GM12878 (cell line): ENCODE measurements at regions not wholly inside any gene's neighbourhood (a gene's known extent, or its start where the extent isn't known, plus 50 kb on each side); places are given as distances from the start of the nearest gene placed in this dataset.

Experiments used
- BCL3 ChIP-seq: IDR thresholded peaks from 2 replicates; pipeline ENCODE4 v1.6.1; 2011; ENCODE audit warnings: borderline replicate concordance, low read depth, mild to moderate bottlenecking, moderate library complexity, low read length; ENCODE audit not compliant: insufficient read depth, poor library complexity, severe bottlenecking
- BRCA1 ChIP-seq: IDR thresholded peaks from 2 replicates; pipeline ENCODE4 v1.6.1; 2011; ENCODE audit warnings: low read depth, low read length, improper control_type of control experiment
- MAX ChIP-seq: IDR thresholded peaks from 2 replicates; pipeline ENCODE4 v1.6.1; 2012; ENCODE audit warnings: low read depth, low read length, improper control_type of control experiment
- NRF1 ChIP-seq: conservative IDR thresholded peaks from 2 replicates; pipeline ENCODE4 v1.6.1; 2011; ENCODE audit warnings: mild to moderate bottlenecking, low read depth, low read length, improper control_type of control experiment
- POLR2A ChIP-seq: IDR thresholded peaks from 2 replicates; pipeline ENCODE4 v1.6.1; 2011; ENCODE audit warnings: low read depth, mild to moderate bottlenecking, low read length
- YY1 ChIP-seq: IDR thresholded peaks from 2 replicates; pipeline ENCODE4 v1.6.1; 2011; ENCODE audit warnings: low read depth, mild to moderate bottlenecking, low read length
- ZBTB40 ChIP-seq: fragments of 450-650 bp; IDR thresholded peaks from 2 replicates; pipeline ENCODE4 v1.6.1; 2016; ENCODE audit warnings: mild to moderate bottlenecking, moderate library complexity, borderline replicate concordance
- ZNF274 ChIP-seq: IDR thresholded peaks from one replicate; pipeline ENCODE4 v1.8.0; 2011; ENCODE audit not compliant: insufficient read length, insufficient read depth

GRCh38 chr2:161005170-161005569 is 155.1 kb upstream of the TANK start:
- TF ChIP-seq BRCA1 (no peak), BCL3 (no peak), YY1 (no peak), MAX (no peak), ZNF274 (no peak), ZBTB40 (no peak), POLR2A (no peak), NRF1 (no peak)
